NCI-H146 treated with DMSO at 0.1 percent for 48 hours (cell line): ENCODE measurements at regions not wholly inside any gene's neighbourhood (a gene's known extent, or its start where the extent isn't known, plus 50 kb on each side); places are given as distances from the start of the nearest gene placed in this dataset.
A peak's percentile ranks its signal among the peaks of the same experiment; 100 is the strongest.

Source experiments
- DNase-seq: peaks from one replicate; lab custom pipeline; 2025; ENCODE audit not compliant: unreplicated experiment; lab: John Stamatoyannopoulos, UW

- peak; percentile 35 for DNase-seq
Observed at GRCh38 chr11:115958089-115959000, 454.1 kb upstream of the CADM1 start.

GRCh38 chr11:115955803-115956202 is 451.6 kb upstream of the CADM1 start:
- DNase-seq: no peak

GRCh38 chr11:115950660-115951059 is 446.4 kb upstream of the CADM1 start:
- DNase-seq: no peak

GRCh38 chr11:115944596-115944995 is 440.4 kb upstream of the CADM1 start:
- DNase-seq: no peak

- no peak for DNase-seq
Observed at GRCh38 chr11:115942011-115942410, 437.8 kb upstream of the CADM1 start.

GRCh38 chr11:115941481-115941993 is 437.3 kb upstream of the CADM1 start:
- no peak for DNase-seq

GRCh38 chr11:115941044-115941443 is 436.8 kb upstream of the CADM1 start:
- no peak for DNase-seq

GRCh38 chr11:115939731-115940421 is 435.7 kb upstream of the CADM1 start:
- DNase-seq: peak; percentile 82

- no peak for DNase-seq
Observed at GRCh38 chr11:115939104-115939730, 435.0 kb upstream of the CADM1 start.

GRCh38 chr11:115933564-115933963 is 429.3 kb upstream of the CADM1 start:
- no peak for DNase-seq

- no peak for DNase-seq
Observed at GRCh38 chr11:115931548-115932083, 427.4 kb upstream of the CADM1 start.

- DNase-seq: peak; percentile 47
Observed at GRCh38 chr11:115930886-115931547, 426.8 kb upstream of the CADM1 start.

GRCh38 chr11:115930291-115930690 is 426.1 kb upstream of the CADM1 start:
- peak; percentile 19 for DNase-seq

- no peak for DNase-seq
Observed at GRCh38 chr11:115929618-115930129, 425.5 kb upstream of the CADM1 start.

GRCh38 chr11:115928811-115929210 is 424.6 kb upstream of the CADM1 start:
- DNase-seq: no peak

GRCh38 chr11:115927823-115928329 is 423.7 kb upstream of the CADM1 start:
- DNase-seq: no peak

GRCh38 chr11:115926601-115927000 is 422.4 kb upstream of the CADM1 start:
- DNase-seq: no peak

- DNase-seq: no peak
Observed at GRCh38 chr11:115926138-115926537, 421.9 kb upstream of the CADM1 start.

- no peak for DNase-seq
Observed at GRCh38 chr11:115925568-115926090, 421.4 kb upstream of the CADM1 start.
